GM19438 (cell line): ENCODE measurements at regions not wholly inside any gene's neighbourhood (a gene's known extent, or its start where the extent isn't known, plus 50 kb on each side); places are given as distances from the start of the nearest gene placed in this dataset.

Experiments
- ATAC-seq: cut with Tn5 transposase; IDR thresholded peaks from one replicate; pipeline ENCODE4 v1.9.1; 2021; ENCODE audit warnings: low read depth; ENCODE audit not compliant: unreplicated experiment

DNA sequence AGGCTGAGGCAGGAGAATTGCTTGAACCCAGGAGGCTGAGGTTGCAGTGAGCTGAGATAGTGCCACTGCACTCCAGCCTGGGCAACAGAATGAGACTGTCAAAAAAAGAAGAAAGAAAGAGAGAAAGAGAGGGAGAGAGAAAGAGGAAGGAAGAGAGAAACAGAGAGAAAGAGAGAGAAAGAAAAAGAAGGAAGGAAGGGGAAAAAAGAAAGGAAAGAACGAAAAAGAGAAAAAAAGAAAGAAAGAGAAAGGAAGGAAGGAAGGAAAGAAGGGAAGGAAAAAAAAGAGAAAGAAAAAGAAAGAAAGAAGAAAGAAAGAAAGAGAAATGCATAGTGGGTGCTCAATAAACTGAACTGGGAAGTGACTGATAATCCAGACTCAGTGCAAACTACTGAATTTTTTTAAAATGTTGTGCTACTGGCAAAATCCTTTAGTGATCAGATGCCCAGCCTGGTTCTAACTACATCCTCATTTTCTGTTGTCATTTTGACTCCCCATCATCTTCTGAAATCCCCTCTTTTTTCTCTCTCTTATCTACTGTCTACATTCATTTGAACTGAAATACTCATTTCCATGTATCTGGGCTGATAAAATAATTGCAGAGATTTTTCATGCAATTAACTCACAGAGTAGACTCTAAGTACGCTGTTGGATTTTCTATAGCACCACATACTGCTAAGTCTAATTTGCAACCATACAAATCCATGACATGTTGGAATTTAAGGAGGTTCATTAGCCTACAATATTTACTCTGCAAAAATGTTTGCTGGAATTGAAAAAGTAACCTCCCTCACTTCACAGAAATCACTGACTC, 85.3 kb upstream of the HIVEP1 start:
- ATAC-seq = no peak

DNA sequence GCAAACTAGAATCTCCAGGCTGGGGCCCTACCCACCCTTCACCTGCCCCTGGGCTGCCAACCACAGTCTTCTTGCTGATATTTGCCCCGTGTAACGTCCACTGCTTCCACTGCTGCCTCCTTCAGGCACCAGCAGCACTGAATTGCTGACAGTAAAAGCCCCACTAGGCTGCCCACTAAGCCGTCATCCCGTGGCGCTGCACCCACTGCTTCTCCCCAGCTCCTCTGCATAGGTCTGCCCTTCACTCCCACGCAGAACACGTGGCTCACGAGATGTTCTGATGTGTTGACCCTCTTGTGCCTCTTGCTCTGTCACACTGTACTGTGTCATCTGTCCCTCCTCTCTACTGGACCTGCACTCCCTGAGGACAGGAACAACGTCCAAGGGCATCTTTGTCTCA, 86.3 kb upstream of the HIVEP1 start:
- ATAC-seq = no peak

DNA sequence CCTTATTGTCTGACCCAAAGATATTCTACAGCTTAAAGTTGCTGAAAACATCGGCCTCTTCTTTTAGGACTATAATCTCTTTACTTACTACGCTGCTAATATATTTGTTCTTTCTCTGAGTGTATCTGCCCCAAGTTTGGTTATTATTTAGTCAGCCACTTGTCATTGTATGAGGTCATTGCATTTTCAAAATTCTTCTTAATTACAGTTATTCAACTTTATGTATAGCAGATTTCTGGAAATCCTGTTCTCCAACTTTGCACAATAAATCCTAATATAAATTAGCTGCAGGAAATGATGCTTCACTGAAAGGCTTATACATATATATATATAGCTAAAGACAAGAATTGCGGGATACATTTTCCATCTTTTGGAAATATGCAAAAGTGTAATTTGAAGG, 88.5 kb upstream of the HIVEP1 start:
- ATAC-seq = no peak

DNA sequence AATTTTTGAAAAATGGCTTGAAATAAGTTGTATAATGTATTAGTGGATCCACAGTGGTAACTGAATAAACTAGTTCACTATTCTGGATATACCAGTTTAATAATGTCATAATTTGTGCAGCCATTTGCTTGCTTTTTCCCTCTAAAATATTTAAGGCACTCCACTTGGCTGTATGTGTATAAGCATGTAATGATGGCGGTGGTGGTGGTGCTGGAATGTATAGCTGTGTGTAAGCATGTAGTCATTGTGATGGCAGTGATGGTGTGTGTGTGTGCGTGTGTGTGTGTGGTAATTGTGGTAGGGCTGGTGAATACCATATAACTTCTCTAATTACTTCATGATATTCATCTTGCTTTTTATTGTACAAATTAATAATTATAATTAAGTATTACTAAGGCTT, 89.2 kb upstream of the HIVEP1 start:
- no peak for ATAC-seq

DNA sequence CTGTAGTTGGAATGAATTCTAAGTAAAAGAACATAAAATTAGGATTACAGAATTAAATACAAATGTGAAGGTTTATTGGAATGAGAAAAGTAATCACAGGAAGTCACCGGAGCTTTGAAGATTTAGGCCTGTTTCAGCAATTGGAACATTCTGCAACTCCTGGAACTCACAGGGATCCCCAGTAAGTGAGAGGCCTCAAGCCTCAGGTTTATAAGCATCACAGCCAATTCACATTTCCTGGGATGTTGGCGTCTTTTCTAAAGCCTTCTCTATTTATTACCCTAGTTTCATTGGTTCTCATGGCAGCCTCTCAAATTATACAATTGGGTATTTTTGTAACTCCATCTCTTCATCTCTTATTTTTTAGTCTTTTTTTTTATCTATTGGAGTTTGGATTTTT, 90.4 kb upstream of the HIVEP1 start:
- ATAC-seq = no peak

DNA sequence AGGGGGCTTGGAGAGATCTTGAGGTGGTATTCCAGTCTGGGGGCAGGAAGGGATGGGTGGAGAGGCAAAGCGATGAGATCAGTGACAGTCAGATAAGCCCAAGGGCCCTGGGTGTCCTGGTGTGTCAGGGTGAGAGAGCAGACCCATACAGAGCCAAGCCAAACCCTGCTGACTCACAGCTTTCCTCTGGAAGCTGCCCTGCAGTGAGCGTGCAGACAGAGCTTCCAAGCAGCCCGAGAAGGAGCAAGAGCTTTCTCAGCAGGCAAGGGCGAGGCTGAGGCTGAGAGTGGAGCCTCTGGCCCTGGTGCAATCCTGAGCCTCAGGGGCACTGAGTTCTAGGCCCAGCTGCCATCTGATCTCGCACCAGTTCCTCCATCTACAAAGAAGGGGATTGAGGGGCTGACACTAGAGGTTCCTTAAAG, 91.1 kb upstream of the HIVEP1 start:
- ATAC-seq = no peak

DNA sequence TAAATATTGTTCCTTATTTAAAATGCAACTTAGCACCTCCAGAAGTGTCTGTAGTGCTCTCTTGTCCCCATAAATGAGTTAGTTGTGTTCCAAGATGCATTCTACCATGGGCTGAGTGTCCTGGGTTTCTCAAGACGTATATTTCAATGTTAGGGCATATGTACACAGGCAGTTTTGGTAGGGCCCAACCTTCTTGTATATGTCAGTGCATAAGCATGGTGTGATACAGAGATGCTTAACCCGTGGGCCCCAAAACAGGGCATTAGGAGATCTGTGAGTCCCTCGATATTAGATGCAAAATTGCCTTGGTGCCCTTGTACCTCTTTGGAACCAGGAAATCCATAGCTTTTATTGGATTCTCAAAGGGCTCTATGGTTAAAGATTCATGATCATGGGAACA, 91.5 kb upstream of the HIVEP1 start:
- no peak for ATAC-seq

DNA sequence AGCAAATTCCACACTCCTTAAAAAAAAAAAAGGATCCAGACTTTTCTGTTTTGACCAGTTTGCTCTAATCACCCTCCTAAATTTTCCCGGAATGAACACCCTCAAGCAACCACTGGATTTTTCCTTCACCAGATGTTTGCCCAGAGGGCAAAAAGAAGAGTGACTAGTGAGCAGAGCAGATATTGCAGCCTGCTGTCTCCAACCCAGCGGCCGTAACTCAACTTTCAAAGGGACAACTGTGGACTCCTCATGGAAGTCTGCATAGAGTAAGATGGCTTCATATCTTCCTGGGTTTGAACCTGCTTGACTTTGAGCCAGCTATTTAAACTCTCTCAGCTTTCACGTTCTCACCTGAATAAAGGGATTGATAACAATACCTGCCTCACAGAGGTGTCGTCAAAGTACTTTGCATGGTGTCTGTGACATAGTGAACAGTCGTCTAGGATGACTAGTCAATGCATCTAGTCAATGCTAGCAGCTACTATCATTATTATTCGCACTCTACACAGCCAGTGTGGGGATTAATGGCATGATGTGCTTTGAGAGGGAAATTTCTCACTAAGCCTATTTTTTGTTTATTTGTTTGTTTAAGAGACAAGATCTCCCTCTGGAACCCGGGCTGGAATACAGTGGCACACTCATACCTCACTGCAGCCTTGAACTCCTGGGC, 92.2 kb upstream of the HIVEP1 start:
- ATAC-seq = no peak

DNA sequence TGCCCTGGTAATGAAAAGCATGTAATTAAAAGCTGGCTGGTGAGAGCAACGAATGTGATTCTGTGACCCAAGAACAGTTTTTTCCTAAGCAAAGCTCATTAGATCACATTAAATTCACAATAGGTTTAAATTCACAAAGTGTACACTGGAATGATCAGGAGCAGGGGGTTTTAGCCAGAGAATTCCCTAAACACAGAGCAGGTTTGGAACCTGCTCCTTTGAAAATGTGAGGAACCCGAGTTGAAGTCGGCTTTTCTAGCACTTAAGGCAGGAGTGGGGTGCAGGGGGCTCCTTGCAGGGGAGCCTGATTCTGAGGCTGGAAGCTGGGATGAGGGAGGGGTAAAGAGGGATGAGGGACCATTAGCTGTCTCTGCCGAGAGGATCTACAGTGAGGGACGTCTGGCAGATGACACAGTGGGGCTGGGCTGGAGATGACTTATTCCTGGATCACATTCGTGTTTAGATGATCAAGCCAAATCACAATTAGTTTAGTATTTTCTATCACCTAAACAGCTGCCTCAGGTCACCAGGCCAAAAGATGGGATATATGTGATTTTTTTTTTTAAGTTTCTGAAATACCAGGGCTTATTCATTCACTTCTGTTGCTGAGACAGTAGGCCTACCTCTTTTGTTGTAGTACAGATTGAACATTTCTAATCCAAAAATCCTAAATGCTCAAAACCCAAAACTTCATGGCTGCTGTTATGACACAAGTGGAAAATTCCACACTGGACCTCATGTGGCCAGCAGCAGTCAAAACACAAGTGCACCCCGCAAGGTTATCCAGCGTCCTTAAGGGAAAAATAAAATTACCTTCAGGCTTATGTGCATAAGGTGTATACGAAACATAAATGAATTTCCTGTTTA, 93.1 kb upstream of the HIVEP1 start:
- ATAC-seq = no peak

DNA sequence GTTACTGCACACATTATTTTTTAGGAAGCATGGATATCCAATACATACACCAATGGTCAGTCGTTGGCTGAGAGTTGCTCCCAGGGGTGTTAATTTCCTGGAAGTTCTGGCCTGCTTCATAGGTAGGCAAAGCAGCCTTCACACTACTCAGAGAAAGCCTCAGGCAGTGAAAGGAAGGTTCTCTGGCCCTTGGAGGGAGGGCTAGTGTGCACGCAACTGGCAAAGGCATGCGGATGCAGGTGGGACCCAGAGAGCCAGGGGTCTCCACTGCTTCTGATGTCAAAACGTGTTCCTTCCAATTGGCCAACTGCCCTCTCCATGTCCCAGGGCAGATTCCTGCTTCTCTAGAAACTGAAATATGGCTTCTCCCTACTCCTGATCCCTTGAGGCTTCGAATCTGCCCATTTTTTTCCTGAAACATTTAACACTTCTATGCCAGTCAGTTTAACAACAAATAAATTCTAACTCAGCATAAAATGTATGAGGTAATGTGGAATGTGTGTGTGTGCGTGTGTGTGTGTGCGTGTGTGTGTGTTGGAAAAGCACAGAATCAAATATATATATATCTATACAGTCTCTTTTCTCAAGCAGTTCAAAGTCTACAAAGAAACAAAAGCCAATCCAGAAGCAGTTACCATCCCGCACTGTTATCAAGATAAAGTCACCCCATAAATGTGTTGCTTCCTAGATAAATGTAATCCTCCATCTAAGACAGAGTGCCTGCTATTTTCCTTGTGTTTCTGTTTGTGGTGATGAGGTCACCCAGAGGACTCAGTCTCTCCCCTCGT, 94.0 kb upstream of the HIVEP1 start:
- no peak for ATAC-seq

DNA sequence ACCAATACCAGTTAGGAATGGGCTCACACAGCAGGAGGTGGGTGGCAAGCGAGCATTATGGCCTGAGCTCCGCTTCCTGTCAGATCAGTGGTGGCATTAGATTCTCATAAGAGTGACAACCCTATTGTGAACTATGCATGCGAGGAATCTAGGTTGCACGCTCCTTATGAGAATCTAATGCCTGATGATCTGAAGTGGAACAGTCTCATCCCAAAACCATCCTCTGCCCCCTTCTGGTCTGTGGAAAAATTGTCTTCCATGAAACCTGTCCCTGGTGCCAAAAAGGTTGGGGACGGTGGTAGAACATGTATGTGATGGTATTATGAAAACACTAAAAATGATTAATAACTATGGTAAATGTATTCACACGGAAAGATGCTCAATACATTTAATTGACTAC, 99.7 kb upstream of the HIVEP1 start:
- ATAC-seq = no peak

DNA sequence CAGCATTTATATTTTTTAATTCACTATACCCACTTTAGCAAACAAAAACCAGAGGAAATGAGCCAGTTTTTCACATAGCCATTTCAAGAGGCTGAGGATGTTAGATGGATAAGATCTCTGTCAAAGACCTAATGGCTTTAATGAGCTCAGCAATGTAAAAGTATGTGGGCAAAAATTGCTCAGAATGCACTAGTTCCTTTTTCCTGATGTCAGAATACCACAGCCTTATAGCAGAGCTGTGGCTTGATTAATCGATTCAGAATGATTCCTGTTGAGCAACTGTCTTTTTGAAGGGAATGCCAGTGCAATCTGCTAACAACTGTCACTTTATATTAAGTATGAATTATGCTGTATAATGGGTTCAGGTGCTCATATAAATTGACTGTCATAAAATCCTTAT, 100.6 kb upstream of the HIVEP1 start:
- no peak for ATAC-seq

DNA sequence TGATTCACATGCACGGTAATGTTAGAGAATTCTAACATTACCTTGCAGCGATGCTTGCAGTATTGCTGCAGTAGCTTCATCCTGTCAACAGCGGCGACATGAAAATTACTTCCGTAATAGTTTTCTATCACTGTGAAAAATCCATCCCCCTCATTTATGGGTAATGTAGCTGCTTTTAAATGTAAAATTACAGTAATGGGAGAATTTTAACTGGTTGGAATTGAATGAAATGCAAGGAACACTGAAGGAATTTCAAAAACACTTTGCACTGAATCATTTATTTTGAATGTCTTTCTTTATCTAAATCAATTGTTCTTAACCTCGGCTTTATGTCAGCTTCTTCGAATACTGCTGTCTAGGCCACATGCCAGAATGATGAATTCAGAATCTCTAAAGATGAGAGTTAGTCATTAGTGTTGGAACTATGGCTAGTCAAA, 102.4 kb upstream of the HIVEP1 start:
- no peak for ATAC-seq

DNA sequence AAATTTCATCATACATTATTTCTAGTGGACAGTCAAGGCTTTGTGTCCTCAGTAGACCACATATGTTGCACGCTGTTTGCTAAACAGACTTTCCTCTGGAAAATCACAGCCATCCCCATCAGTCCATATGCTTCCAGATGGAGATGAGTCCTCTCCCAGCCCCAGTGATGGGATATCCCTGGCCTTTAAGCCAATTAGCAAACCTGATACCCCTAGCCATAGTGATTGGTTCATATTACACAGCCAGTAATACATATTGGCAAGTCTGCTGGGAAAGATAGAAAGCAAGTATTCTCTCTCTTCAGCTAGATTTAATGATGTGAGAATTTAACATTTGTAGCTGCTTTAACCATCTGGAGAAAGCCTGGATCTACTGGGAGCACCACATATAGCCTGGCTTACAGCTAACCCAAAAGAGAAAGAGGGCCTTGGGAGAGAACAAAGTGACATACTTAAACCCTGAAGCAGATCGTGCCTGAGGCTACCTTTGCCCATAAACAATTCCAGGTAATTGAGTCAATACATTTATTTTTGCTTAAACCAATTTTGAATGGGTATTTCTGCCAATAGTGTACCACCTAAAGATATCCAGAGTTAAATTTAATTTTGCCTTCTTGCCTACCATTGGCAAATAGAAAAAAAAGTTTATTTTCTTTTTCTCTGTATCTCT, 103.5 kb upstream of the HIVEP1 start:
- no peak for ATAC-seq

DNA sequence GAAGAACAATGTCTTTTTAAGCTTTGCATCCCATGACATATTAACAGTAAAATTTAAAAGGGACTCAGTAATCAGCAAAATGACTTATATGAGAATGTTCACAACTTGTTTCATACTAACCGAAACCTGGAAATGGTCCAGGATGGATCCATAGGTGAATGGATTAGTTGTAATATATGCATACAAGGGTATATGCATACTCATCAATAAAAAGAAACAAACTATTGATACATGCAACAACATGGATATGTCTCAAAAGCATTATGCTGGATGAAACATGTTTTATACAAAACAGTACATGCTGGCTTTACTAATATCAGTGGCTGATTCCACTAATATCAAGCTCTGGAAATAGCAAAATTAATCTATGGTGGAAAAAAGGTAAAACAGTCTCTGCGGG, 108.5 kb upstream of the HIVEP1 start:
- no peak for ATAC-seq

DNA sequence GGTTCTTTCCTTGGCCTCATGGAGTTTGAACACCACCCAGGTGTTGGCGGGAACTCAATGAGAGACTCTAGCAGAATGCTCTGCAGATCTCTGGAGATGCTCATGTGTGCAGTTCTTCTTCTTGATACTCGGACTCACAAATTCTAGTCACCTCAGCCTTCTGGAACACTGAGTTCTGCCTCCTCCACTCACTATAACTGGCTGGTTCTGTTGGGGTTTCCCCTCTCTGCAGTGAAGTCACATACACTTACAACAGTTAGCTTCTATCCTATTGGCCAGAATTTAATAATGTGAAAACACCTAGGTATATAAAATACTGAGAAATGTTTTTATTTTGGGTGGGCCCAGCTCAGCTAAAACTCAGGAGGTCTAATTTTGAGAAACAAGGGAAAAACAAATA, 109.6 kb upstream of the HIVEP1 start:
- no peak for ATAC-seq

DNA sequence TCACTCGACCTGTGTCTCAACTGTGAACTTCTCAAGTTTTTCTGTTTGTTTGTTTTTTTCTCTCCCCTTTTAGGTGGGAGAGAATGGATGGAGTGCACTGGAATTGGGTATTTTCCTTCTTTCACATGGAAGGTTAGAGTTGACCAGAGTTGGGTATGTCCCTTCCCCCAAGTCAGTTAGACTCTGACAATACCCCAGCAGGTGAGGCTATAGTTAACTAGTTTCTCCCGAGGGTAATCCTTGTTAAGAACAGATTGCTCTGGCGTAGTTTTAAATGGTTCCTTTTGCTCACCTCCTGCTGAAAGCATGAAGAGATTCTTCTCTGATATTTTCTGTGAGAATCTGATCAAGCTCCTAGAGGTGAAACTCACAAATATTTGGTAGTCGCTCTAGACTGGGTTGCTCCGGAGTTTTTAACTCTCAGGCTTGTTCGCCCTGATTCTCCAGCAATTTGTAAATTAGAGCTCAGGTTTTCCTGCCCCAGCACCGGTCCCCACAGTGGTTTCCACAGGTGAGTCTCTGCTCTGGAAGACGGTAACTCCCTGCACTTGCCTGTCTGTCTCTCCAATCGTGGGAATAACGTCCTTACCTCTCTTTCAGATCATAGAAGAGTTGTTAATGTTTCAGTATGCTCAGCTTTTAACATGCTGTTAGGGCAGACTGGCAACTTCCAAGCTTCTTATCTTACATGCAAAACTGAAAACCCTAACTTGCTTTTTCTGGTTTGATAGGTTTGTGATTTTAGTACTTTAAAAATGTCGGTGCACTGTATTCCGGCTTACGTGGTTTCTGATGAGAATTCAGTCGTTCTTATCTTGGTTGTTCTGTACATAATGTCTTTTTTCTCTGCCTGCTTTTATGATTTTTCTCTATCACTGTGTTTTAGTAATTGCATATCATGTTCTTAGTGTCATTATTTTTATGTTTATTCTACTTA, 111.2 kb upstream of the HIVEP1 start:
- ATAC-seq = no peak

DNA sequence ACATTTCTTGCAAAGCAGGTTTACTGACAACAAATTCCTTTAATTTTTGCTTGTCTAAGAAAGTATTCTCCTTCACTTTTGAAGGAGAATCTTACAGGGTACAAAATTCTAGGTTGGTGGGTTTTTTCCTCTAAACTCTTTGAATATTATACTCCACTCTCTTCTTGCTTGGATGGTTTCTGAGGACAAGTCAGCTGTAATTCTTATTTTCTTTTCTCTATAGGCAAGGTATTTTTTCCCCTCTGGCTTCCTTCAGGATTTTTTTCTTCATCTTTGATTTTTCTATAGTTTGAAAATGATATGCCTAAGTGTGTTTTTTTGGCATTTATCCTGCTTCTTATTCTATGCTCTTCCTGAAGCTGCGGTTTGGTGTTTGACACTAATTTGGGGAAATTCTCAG, 112.5 kb upstream of the HIVEP1 start:
- no peak for ATAC-seq

DNA sequence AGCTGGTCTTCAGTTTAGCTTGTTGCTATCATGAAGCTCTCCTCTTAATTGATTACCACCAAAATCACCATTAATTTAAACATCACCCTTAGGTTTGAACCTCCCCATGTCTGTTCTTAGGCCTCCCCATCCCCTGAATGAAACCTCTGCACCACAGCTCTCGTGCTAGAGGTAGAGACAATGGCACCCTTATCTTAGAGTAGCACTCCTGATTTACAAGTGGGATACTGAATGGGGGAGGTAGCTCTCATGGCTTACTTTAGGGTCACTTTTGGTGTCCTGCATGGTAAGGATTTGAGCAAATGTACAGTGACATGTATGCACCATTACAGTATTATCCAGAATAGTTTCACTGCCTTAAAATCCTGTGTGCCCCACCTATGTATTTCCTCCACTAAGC, 115.6 kb upstream of the ADTRP start:
- ATAC-seq = no peak
